Stomach (tissue), 8 donors: ENCODE measurements at regions not wholly inside any gene's neighbourhood (a gene's known extent, or its start where the extent isn't known, plus 50 kb on each side); places are given as distances from the start of the nearest gene placed in this dataset.

Source experiments
- DNase-seq, 2 donors: peaks; one replicate each; pipeline versions ENCODE4 v3.0.0 to v3.0.0-alpha.2; 2013 to 2019
- H3K27ac ChIP-seq, 5 donors: fragments of 200-600 bp in 4 of 5; sonication (generic) in 4 of 5; one replicate each; pipeline ENCODE4 v1.5.1; 2013 to 2019; ENCODE audit warnings: mild to moderate bottlenecking in 1 of 5, moderate library complexity in 1 of 5
- H3K27me3 ChIP-seq, 3 donors: fragments of 200-600 bp; sonication (generic); one replicate each; pipeline ENCODE4 v1.5.1; 2017 to 2019; ENCODE audit warnings: mixed run types in 1 of 3
- H3K36me3 ChIP-seq, 4 donors: fragments of 200-600 bp; sonication (generic); 1 replicate in 3 of 4; 2 replicates in 1 of 4; pipeline ENCODE4 v1.5.1; 2016 to 2019
- H3K4me1 ChIP-seq, 4 donors: fragments of 200-600 bp; sonication (generic); one replicate each; pipeline ENCODE4 v1.5.1; 2016 to 2019
- H3K4me3 ChIP-seq, 4 donors: fragments of 200-600 bp; sonication (generic) in 3 of 4; one replicate each; pipeline ENCODE4 v1.5.1; 2016 to 2019; ENCODE audit warnings: mild to moderate bottlenecking in 1 of 4
- H3K9me3 ChIP-seq, 4 donors: fragments of 200-600 bp; sonication (generic); one replicate each; pipeline ENCODE4 v1.5.1; 2016 to 2019
- EP300 ChIP-seq: sonication (generic); formaldehyde crosslinking; IDR thresholded peaks from one replicate; pipeline ENCODE4 v1.6.1; 2017; ENCODE audit warnings: antibody characterized with exemption
- POLR2A ChIP-seq, 4 donors: fragments of 450-650 bp; IDR thresholded peaks; one replicate each; pipeline ENCODE4 v1.6.1; 2016; ENCODE audit warnings: antibody characterized with exemption in 4 of 4, control low read depth in 2 of 4, mild to moderate bottlenecking in 1 of 4, moderate library complexity in 1 of 4
- POLR2AphosphoS5 ChIP-seq, 3 donors: sonication (generic); formaldehyde crosslinking; IDR thresholded peaks; one replicate each; pipeline ENCODE4 v1.6.1; 2016; ENCODE audit warnings: antibody characterized with exemption in 3 of 3
- WGBS, 5 donors: extraction: QIAGEN DNeasy Blood & Tissue Kit in 3 of 5; methylation state at CpG; one replicate each; pipeline versions ENCODE4 v1.1.5 to v1.1.7; 2013 to 2018; 5-methylcytosine and 5-hydroxymethylcytosine counted together
- intact Hi-C: fragments of 100-400 bp; cut with DNase I; formaldehyde crosslinking; loops from one replicate; pipeline ENCODE4 v1.15.1; 2023; ENCODE audit warnings: low total_unique reads
- TF ChIP-seq, protein P1 (sequence below), 7 experiments: fragments of 450-650 bp in 4 of 7; fragments of 200-600 bp in 3 of 7; sonication (generic) in 3 of 7; IDR thresholded peaks; one replicate each; pipeline ENCODE4 v1.5.1; 2016 to 2019; ENCODE audit warnings: antibody characterized with exemption in 7 of 7, control low read depth in 2 of 7, mild to moderate bottlenecking in 1 of 7
- donor health status: healthy with polysubstance abuse.
- donor health status: Bipolar disorder and iron deficiency.
- donor health status: healthy.

GRCh38 chrX:22527302-22527701 lies 254.6 kb downstream of the CBLL2 start:
- peaks cover 0 to 8% (median 0%) of the 10 kb centered on the region in 4 donors for H3K9me3 ChIP-seq
- no peaks in the 10 kb centered on the region for H3K4me1 ChIP-seq
- intact Hi-C loops = no loop called here
- WGBS, 5 donors = 27 to 36% (median 32%) methylated on average over 1 of the region's 1 CpG
- no peak for TF ChIP-seq POLR2A (IDR thresholded peaks at IDR 0.05)
- TF ChIP-seq, protein P1, sequence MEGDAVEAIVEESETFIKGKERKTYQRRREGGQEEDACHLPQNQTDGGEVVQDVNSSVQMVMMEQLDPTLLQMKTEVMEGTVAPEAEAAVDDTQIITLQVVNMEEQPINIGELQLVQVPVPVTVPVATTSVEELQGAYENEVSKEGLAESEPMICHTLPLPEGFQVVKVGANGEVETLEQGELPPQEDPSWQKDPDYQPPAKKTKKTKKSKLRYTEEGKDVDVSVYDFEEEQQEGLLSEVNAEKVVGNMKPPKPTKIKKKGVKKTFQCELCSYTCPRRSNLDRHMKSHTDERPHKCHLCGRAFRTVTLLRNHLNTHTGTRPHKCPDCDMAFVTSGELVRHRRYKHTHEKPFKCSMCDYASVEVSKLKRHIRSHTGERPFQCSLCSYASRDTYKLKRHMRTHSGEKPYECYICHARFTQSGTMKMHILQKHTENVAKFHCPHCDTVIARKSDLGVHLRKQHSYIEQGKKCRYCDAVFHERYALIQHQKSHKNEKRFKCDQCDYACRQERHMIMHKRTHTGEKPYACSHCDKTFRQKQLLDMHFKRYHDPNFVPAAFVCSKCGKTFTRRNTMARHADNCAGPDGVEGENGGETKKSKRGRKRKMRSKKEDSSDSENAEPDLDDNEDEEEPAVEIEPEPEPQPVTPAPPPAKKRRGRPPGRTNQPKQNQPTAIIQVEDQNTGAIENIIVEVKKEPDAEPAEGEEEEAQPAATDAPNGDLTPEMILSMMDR (IDR thresholded peaks at IDR 0.05) = no peak
- no peaks in the 10 kb centered on the region for H3K36me3 ChIP-seq
- H3K4me3 ChIP-seq = no peak overlapping the region
- no peaks in the 10 kb centered on the region for H3K27me3 ChIP-seq
- DNase-seq = no peak
- no peak overlapping the region for H3K27ac ChIP-seq

GRCh38 chrX:22533898-22534297 lies 261.2 kb downstream of the CBLL2 start:
- H3K27me3 ChIP-seq = no peaks in the 10 kb centered on the region
- DNase-seq = no peak
- intact Hi-C loops = no loop called here
- H3K4me3 ChIP-seq = no peak overlapping the region
- H3K36me3 ChIP-seq = no peaks in the 10 kb centered on the region
- WGBS, 5 donors = 69 to 84% (median 77%) methylated on average over 5 of the region's 5 CpGs
- no peaks in the 10 kb centered on the region for H3K4me1 ChIP-seq
- no peak overlapping the region for H3K27ac ChIP-seq
- no peaks in the 10 kb centered on the region for H3K9me3 ChIP-seq
- TF ChIP-seq POLR2AphosphoS5 (IDR thresholded peaks at IDR 0.05) (no peak), EP300 (no peak), POLR2A (IDR thresholded peaks at IDR 0.05) (no peak)
- TF ChIP-seq, protein P1 (IDR thresholded peaks at IDR 0.05) = no peak

DNA sequence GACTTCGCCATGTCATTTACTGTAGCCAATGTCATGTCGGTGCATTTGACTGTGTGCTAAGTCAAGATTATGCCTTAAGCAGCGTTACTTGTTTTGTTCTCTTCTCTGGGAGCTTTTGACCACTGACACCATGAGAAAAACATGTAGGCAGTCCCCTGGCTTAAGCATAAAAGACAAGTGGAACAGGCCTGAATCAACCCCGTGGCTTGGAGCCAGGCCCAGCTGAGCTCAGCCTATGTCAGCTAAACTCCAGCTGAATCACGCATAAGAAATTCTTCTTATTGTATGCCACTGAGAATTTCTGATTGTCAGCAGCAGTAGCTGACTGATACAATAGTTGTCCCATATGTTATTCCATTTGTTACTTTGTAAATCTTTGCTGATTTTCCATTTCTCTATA lies 261.9 kb downstream of the CBLL2 start:
- Histone ChIP-seq H3K4me3 (no peak overlapping the region), H3K4me1 (no peaks in the 10 kb centered on the region), H3K27me3 (no peaks in the 10 kb centered on the region), H3K27ac (no peak overlapping the region), H3K9me3 (no peaks in the 10 kb centered on the region), H3K36me3 (no peaks in the 10 kb centered on the region)
- DNase-seq = peak in 1 of 2 donors; percentile 8
- TF ChIP-seq EP300 (no peak), POLR2AphosphoS5 (IDR thresholded peaks at IDR 0.05) (no peak), POLR2A (IDR thresholded peaks at IDR 0.05) (no peak)
- TF ChIP-seq, protein P1 (IDR thresholded peaks at IDR 0.05) = no peak
- intact Hi-C loops = no loop called here
- 54 to 75% (median 68%) methylated on average over 5 of the region's 5 CpGs for WGBS, 5 donors

GRCh38 chrX:22536746-22537304 lies 264.1 kb downstream of the CBLL2 start:
- 21 to 45% (median 28%) methylated on average over 5 of the region's 5 CpGs for WGBS, 5 donors
- intact Hi-C loops = no loop called here

More at GRCh38 chrX:22536746-22537304, 264.1 kb downstream of the CBLL2 start:
- Histone ChIP-seq H3K9me3 (no peaks in the 10 kb centered on the region), H3K36me3 (no peaks in the 10 kb centered on the region), H3K4me1 (no peaks in the 10 kb centered on the region), H3K4me3 (no peak overlapping the region), H3K27me3 (no peaks in the 10 kb centered on the region), H3K27ac (no peak overlapping the region)
- no peak for DNase-seq
- TF ChIP-seq POLR2AphosphoS5 (IDR thresholded peaks at IDR 0.05) = no peak
- no peak for TF ChIP-seq EP300
- no peak for TF ChIP-seq POLR2A (IDR thresholded peaks at IDR 0.05)
- TF ChIP-seq, protein P1 (IDR thresholded peaks at IDR 0.05) = no peak
